Fibroblast of mammary gland (primary cell): ENCODE measurements at regions not wholly inside any gene's neighbourhood (a gene's known extent, or its start where the extent isn't known, plus 50 kb on each side); places are given as distances from the start of the nearest gene placed in this dataset.

Source experiments
- DNase-seq: peaks from one replicate; pipeline ENCODE4 v3.0.0-alpha.2; 2010; ENCODE audit warnings: low read depth
- H3K4me3 ChIP-seq: 2 replicates; pipeline ENCODE4 v1.5.1; 2011; ENCODE audit warnings: low read depth, mild to moderate bottlenecking, low read length, moderate library complexity; ENCODE audit not compliant: control insufficient read depth
- TF ChIP-seq, protein P1 (sequence below): conservative IDR thresholded peaks from 2 replicates; pipeline ENCODE4 v1.5.1; 2011; ENCODE audit warnings: low read depth, low read length, inconsistent platforms; ENCODE audit not compliant: control insufficient read depth, insufficient read depth

DNA sequence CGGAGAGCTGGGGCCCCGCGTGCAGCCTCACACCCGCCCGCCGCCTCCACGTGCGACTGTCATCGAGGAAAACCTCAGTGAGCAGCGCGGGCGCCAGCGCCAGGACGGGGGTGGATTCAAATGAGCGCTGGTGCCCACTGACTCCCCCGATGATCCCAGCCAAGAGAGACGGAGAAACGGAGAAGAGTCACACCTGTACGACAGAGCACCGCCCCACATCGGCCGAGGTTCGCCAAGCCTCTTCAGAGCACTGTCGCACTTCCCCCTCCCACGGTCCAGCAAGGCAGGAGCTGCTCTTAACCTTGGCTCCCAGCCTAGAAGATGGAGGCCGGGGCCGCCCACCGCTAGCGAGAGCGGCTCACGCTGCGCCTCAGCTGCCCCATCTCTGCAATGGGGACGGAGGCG lies 130.9 kb upstream of the IQSEC1 start:
- TF ChIP-seq, protein P1, sequence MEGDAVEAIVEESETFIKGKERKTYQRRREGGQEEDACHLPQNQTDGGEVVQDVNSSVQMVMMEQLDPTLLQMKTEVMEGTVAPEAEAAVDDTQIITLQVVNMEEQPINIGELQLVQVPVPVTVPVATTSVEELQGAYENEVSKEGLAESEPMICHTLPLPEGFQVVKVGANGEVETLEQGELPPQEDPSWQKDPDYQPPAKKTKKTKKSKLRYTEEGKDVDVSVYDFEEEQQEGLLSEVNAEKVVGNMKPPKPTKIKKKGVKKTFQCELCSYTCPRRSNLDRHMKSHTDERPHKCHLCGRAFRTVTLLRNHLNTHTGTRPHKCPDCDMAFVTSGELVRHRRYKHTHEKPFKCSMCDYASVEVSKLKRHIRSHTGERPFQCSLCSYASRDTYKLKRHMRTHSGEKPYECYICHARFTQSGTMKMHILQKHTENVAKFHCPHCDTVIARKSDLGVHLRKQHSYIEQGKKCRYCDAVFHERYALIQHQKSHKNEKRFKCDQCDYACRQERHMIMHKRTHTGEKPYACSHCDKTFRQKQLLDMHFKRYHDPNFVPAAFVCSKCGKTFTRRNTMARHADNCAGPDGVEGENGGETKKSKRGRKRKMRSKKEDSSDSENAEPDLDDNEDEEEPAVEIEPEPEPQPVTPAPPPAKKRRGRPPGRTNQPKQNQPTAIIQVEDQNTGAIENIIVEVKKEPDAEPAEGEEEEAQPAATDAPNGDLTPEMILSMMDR = no peak
- no peak overlapping the region for H3K4me3 ChIP-seq
- DNase-seq = no peak

DNA sequence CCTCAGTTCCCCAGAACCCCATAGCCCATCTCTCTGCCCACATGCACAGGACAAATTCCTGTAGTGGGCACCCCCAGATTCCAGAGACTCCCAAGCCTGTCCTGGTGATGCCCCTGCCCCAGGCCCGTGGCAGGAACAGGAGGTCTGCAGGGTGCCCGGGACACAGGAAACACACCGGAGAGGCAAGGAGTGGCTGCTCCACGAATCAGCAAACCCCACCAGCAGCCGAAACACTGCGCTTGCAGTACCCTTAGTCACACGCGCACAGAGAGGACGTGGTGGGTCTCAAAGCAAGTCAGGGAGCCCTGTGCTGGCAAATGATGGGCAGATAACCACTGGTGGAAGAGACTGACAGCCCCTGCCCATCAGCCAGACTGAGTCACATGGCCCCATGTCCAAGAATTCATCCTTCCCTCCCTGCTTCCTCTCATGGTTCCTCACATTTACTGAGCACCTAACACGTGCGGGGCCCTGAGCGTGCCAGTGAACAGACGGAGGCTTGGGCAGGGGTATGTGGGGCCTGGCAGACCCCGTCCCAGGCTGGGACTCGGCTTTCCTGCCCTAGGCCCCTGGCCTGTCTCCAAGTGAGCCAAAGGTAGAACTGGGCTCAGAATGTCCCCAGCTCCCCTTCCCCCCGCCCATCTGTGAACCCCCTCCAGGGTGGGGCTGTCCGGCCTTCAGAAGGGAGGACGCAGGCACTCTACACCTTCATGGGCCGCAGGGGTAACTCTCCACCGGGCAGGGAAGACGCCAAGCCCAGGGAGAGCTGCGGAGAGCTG lies 130.4 kb upstream of the IQSEC1 start:
- H3K4me3 ChIP-seq = no peak overlapping the region
- TF ChIP-seq, protein P1 = no peak
- DNase-seq = no peak

DNA sequence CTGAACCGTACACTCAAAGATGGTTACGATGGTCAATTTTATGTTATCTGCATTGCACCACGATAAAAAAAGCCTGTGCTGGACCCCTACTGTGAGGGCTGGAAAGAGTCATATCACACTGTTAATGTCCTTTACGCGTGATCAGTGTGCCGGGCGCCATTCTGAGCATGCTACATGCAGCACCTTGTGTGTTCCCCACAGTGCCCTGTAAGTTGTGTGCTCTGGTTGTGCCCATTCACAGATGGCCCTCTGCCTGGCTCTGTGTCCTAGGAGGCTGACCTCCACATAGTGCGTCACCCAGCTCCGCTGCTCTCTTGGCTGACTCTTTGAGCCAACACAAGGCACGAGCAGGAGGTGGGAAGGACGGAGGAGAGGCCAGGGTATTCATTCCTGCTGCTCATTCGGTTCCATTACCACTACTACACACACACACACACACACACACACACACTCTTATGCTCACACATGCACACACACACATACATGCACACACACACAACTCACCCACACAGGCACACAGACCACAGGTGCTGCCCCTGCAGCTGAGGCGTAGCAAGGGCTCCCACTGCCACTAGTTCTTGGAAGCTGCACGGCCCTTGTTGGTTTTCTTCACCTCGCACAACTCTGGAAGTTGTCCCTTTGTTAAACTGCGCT lies 129.6 kb upstream of the IQSEC1 start:
- DNase-seq = no peak
- no peak overlapping the region for H3K4me3 ChIP-seq
- TF ChIP-seq, protein P1 = no peak

DNA sequence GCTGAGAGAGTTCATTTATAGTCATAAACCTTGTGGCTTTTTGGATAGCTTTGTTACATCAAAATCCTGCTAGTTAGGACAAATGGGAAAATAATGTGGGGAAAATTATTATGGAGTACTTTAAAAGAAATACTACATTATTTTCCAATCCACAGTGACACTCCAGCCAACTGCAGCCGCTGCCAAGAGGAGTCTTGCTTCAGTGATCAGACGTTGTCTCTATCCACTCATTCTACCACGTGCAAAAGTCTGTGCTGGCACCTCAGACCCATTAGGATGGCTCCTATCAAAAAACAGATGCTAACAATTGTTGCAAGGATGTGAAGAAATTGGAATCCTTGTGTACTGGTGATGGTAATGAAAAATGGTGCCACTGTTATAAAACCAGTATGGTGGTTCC lies 128.6 kb upstream of the IQSEC1 start:
- no peak for DNase-seq
- TF ChIP-seq, protein P1 = no peak
- no peak overlapping the region for H3K4me3 ChIP-seq

DNA sequence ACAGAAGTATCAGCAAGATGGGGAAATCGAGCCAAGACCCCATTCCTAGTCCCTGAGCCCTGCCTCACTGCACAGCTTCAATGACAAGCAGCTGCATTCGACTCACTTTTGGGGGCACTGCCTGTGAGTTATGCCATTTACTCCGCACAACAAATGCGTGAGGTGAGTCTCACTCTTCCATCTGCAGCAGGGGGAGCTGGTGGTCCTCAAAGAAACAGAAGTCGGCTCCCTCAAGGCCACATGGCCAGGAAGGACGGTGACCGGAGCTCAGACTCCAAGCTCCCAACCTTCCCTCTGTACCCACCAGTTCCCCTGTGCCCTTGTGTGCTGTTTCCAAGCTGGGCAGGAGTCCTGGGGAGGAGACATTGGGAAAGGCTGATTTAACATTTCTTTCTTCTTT lies 127.7 kb upstream of the IQSEC1 start:
- no peak overlapping the region for H3K4me3 ChIP-seq
- no peak for DNase-seq
- TF ChIP-seq, protein P1 = no peak

DNA sequence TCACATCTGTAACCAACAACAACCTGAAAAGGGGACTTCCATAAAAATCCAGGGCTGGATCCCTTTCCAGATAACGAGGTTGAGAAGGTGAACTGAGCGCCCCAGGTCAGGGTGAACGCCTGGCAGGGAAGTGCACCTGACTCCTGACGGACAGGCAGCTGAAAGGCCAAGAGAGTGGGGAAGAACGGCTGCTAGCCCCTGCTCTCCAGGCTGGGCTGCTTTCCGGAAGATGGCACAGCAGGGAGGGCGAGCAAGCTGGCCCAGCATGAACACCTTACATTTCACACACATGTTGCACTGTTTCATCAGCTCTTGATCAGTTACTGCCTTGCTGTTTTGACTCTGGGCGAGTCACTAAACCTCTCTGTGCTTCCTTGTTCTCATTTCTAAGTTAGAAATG lies 127.2 kb upstream of the IQSEC1 start:
- TF ChIP-seq, protein P1 = no peak
- H3K4me3 ChIP-seq = no peak overlapping the region
- no peak for DNase-seq

DNA sequence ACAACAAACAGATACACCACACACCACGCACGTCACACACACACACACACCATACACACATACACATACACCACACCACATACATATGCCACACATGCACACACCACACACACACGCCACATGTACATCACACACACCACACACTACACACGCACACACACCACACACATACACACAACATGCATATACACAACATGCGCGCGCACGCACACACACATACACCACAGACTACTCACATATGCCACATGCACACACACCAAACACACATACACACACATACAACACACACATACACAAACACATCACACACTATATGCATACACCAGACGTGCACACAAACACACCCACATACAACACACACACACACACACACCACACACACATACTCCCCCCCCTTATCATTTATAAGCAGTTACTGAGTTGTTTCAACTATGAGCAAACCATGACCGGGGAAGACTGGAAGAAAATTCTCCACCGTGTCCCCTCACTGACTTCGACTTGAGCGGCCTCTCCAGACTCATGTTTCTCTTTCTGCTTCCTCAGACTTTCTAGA lies 126.7 kb upstream of the IQSEC1 start:
- DNase-seq = no peak
- TF ChIP-seq, protein P1 = no peak
- no peak overlapping the region for H3K4me3 ChIP-seq
